GM04503 (cell line): ENCODE measurements at regions not wholly inside any gene's neighbourhood (a gene's known extent, or its start where the extent isn't known, plus 50 kb on each side); places are given as distances from the start of the nearest gene placed in this dataset.
"Not testable (repeated sequence)": the region's sequence is repeated elsewhere in the genome, so short reads cannot be mapped to it uniquely, and the experiment has no call there.

Experiments
- DNase-seq: peaks from one replicate; pipeline ENCODE4 v3.0.0-alpha.2; 2012; ENCODE audit warnings: low read depth

DNA sequence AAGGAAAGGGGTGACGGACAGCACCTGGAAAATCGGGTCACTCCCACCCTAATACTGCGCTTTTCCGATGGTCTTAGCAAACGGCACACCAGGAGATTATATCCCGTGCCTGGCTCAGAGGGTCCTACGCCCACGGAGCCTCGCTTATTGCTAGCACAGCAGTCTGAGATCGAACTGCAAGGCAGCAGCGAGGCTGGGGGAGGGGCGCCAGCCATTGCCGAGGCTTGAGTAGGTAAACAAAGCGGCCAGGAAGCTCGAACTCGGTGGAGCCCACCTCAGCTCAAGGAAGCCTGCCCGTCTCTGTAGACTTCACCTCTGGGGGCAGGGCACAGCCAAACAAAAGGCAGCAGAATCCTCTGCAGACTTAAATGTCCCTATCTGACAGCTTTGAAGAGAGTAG lies 91.5 kb upstream of the MBIP start:
- DNase-seq, result not testable (repeated sequence)

DNA sequence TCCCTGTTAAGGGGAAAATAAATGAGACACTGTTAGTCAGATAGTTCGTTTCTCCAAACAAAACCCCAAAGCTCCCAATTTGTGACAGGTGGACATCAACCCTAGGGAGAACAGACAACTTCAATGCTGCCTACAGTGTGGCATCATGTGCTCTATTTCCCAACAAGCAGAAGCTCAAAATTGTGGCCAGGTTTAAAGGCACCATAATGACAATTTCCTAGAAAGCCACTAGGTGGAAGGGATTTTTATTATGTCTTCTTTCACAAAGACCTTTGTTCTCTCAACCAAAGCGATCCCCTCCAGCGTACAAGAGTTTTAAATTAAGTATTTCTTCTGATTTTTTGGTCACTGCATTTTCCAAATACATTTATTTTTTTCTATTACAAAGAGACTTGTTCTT lies 88.0 kb upstream of the MBIP start:
- DNase-seq, result no peak

DNA sequence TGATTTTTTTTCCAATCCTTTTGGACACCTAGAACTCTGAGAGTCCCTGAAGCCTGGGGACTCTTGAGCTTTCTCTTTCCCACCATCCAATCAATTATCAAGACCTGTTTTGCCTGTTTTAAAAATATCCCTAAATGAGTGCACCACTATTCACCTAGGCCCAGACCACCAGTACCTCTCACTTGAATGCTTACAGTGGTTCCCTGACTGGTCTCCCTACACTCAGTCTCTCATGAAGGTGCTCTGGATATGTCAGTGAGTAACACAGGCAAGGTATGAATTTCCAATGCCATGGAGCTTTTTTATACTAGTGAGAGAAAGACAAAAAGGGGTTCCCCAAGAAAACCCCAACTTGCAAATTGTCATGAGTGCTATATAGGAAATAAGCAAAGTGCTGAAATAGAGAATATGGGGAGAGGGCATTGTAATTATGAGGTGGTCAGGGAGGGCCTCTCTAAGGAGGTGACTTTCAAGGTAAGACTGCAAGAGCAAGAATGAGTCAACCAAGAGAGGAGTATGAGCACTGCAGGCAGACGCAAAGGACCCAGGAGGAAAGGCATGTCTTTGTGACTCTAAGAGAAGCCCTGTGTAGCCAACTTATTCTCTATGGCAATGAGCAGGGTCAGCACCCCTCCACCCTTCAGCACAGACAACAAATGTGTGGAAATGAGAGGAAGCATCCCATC lies 85.3 kb upstream of the MBIP start:
- DNase-seq, result no peak

DNA sequence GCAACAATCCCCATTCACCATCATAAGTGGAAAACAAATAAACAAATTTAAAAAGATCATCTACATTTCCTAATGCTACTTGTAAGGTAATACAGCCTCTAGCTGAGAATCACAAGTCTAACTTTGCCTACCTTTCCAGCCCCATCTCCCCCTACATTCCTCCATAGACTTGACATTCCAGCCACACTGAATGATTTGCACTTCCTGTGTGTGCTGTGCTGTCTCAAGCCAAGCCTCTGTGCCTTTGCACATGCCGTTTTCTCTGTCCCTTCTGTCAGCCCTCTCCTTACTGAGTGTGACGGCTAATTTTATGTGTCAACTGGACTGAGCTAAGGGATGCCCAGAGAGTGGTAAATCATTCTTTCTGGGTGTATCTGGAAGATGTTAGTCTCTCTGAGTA lies 82.4 kb upstream of the MBIP start:
- no peak for DNase-seq

DNA sequence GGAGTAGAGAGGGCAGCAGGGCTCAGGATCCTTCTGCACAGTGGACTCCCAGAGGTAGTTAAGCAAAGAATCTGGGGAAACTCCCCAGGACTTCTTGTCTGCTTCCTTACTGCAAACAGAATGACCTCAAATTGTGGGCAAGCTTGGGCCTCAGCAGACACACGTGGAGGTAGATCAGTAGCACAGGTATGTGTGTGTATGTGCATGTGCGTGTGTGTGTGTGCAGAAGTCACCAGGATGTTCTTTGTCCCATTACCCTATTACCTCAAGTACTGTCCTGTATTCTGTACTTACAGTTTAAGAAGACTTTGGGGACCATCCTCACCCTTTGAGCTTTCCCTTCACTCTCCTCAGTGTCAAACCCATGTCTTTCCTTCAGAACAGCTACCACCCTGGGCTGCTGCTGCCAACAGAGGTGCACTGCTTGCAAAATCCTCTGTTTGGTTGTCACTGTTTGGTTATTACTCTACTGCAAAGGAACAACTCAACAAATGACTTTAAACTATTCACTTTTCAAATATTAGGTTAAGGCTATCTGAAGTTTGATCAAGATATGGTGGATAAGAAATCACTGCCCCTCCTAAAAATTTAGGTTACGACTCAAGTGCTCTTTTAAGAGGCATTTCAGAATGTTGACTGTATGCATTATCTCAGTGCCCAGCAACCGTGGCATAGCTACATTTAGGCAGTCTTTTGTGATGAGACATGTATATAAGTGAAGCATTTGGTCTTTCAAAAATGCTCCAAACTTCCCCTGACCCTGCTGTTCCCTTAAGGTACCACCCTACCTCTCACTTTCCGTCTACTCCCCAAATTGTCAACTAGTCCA lies 78.2 kb upstream of the MBIP start:
- DNase-seq, result no peak

DNA sequence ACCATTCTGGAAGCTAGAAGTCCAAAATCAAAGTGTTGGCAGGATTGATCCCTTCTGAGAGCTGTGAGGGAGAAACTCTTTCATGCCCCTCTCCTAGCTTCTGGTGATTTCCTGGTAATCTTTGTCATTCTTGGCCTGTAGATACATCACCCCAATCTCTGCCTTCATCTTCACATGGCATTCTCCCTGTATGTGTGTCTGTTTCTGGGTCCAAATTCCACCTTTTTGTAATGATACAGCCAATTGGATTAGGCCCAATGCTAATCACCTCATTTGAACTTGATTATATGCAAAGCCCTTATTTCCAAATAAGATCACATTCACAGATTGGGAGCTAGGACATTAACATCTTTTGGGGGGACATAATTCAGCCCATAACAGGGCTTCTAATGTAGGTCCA lies 76.9 kb upstream of the MBIP start:
- DNase-seq, result no peak

DNA sequence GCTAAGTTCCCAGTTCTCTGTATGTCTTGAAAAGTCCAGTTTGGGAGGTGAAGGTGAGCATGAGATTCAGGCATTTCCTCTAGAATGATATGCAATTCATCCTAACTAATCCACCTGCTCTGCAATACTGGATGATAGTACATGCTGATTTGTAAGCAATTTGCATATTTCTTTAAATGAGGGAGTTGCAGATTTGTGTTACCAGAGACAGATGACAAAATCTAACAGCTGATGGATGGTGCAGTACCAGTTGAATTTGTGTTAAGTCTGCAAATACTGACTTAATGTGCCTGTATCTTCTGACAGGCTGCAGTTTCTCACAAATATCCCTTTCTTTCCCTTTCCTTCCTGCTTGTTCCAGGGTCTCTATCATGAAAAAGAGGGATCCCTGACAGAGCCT lies 76.4 kb upstream of the MBIP start:
- DNase-seq, result no peak

DNA sequence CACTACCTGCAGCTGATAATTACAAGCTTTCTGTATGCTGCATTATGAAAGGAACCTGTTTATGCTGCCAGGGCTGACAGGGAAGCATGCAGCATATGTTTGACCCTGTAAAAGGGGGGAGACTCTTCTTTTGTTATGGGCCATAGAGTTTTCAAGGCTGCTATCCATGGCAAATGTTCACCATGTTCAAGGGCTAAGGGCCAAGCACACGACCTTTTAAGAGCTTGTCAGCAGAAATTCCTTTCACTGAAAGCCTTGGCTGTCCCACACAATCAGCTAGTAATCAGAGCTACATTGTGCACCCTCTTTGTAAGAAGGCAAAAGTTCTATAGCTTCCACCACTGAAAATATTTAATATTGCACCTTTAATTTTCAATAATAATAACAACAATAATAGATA lies 74.2 kb upstream of the MBIP start:
- DNase-seq, result no peak

DNA sequence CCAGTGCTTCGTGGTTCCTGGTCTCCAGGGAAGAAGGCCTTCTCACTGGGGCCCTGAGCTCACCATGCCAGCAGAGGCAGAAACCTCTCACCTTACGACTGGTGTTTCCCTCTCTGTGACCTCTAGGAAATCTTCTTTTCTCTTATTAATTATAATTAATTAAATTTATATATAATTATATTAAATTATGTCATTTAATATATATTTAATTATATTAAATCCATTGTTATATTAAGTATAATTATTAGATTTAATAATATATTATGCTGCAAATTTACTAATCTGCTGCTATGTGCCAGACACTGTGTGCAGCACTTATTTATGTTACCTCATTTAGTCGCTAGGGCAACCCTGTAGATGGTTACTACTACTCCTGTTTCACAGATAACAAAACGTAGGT lies 70.3 kb upstream of the MBIP start:
- no peak for DNase-seq

DNA sequence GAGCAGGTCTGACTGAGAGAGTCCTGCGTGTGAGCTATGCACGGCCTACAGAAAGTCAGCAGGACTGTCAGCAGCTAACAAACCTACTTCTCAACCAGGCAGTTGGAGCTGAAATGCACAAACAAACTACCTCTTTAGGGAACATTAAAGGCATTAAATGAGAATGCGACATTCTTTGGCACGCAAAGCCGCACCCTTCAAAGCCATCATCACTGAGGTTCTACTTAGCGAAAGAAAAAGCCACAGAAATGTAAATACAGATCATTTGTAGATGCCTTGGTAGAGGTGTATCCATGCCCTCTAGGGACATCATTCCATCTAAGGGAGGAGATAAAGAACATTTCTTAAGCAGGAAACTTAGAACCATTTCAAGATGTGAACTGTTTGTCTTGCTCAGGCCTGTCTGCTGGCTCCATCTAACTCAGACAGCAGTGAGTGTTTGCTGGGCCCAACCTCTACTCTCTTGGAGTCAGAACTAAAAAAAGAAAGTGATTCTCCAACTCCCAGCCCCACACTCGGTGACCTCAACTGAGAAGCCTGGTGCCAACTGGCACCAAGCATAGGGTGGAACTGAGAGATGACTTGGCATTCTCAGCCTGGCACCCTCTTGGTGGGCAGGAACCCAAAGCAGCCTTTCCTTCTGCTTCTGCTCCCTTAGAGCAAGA lies 63.5 kb upstream of the MBIP start:
- DNase-seq, result no peak

DNA sequence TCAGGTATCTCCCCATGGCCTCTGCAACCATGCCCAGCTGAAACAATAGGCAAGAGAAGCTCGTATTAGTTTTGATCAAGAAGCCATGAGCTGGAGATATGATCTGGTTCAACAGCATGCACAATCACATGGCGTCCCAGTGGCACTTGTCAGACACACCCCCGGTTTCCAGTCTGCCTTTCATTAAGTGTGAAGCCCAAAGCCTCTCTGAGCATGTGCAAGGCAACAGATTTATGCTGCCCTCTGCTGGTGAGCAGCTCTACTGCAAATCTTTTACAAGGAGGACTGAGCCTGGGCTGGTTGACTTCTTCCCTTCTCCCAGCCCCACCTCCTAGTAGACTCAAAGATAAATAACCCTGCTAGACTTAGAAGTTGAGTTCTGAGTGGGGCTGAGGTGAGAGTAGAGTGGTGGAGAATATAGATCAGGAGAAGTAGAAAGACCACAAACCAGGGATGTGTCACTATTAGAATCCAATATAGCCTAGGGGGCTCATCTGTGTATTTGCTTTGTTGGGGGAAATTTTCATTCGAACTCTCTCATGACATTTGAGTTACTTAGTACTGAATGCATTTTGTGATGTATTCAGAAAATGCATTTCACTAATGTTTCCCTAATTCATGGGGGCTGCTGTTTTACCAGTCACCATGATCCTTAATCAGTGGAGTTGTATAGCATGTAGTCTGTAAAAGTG lies 53.7 kb upstream of the MBIP start:
- peak; percentile 20 for DNase-seq
